Thyroid gland (tissue), 4 donors: ENCODE measurements at regions not wholly inside any gene's neighbourhood (a gene's known extent, or its start where the extent isn't known, plus 50 kb on each side); places are given as distances from the start of the nearest gene placed in this dataset.

Source experiments
- POLR2A ChIP-seq, 2 donors: fragments of 450-650 bp; IDR thresholded peaks; one replicate each; pipeline ENCODE4 v1.6.1; 2017; ENCODE audit warnings: antibody characterized with exemption in 2 of 2, mild to moderate bottlenecking in 2 of 2, moderate library complexity in 1 of 2
- TF ChIP-seq, protein P1 (sequence below), 6 experiments: fragments of 200-600 bp in 3 of 6; fragments of 450-650 bp in 3 of 6; sonication (generic) in 3 of 6; IDR thresholded peaks; one replicate each; pipeline ENCODE4 v1.5.1; 2016 to 2019; ENCODE audit warnings: antibody characterized with exemption in 6 of 6, mild to moderate bottlenecking in 2 of 6, inconsistent platforms in 1 of 6, moderate library complexity in 1 of 6

DNA sequence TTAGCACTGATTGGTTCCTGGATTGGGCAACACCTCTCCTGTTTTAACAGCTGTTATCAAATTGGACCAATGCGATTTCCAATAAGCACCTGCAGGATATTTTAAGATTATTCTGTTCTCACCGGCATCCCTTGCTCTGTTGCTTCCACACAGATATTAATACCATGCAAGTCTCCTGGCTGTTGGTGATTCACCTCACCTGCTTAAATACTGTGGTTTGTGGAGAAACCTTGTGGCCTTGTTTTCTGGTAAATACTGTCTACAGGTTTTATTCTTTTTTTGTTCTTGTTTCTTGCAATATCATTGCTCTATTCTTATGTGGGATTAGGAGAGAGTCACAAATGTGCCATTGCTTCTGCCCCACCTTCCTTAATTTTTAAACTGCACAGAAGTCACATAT is 448.1 kb upstream of the NXPH2 start:
- TF ChIP-seq, protein P1, sequence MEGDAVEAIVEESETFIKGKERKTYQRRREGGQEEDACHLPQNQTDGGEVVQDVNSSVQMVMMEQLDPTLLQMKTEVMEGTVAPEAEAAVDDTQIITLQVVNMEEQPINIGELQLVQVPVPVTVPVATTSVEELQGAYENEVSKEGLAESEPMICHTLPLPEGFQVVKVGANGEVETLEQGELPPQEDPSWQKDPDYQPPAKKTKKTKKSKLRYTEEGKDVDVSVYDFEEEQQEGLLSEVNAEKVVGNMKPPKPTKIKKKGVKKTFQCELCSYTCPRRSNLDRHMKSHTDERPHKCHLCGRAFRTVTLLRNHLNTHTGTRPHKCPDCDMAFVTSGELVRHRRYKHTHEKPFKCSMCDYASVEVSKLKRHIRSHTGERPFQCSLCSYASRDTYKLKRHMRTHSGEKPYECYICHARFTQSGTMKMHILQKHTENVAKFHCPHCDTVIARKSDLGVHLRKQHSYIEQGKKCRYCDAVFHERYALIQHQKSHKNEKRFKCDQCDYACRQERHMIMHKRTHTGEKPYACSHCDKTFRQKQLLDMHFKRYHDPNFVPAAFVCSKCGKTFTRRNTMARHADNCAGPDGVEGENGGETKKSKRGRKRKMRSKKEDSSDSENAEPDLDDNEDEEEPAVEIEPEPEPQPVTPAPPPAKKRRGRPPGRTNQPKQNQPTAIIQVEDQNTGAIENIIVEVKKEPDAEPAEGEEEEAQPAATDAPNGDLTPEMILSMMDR (IDR thresholded peaks at IDR 0.05): no peak
- TF ChIP-seq POLR2A (IDR thresholded peaks at IDR 0.05): no peak
